HepG2 (cell line): ENCODE measurements at regions not wholly inside any gene's neighbourhood (a gene's known extent, or its start where the extent isn't known, plus 50 kb on each side); places are given as distances from the start of the nearest gene placed in this dataset.

ENCODE experiments used
- EP300 ChIP-seq, 3 experiments: sonication (generic) in 1 of 3; formaldehyde crosslinking in 1 of 3; IDR thresholded peaks; 2 replicates each; pipeline versions ENCODE4 v1.5.1 to v1.6.1; 2011 to 2020; ENCODE audit warnings: low read depth in 2 of 3, low read length in 2 of 3, borderline replicate concordance in 1 of 3, improper control_type of control experiment in 1 of 3, mild to moderate bottlenecking in 1 of 3, missing genetic modification reagents in 1 of 3, moderate library complexity in 1 of 3
- ETV5 ChIP-seq: IDR thresholded peaks from 2 replicates; pipeline ENCODE4 v1.6.1; 2018; ENCODE audit warnings: missing biosample characterization, missing genetic modification reagents, inconsistent platforms, borderline replicate concordance
- EZH2 ChIP-seq: conservative IDR thresholded peaks from 2 replicates; pipeline ENCODE4 v1.6.1; 2012; ENCODE audit warnings: mild to moderate bottlenecking, low read depth, low read length, moderate library complexity
- ZBTB1 ChIP-seq: sonication (generic); formaldehyde crosslinking; IDR thresholded peaks from 2 replicates; pipeline ENCODE4 v1.4.0; 2020; ENCODE audit warnings: missing genetic modification reagents, borderline replicate concordance
- TF ChIP-seq, protein P1 (sequence below): sonication (generic); formaldehyde crosslinking; IDR thresholded peaks from 2 replicates; pipeline ENCODE4 v1.5.0; 2020; ENCODE audit warnings: missing genetic modification reagents
- TF ChIP-seq, protein P2 (sequence below): sonication (generic); formaldehyde crosslinking; IDR thresholded peaks from 2 replicates; pipeline ENCODE4 v1.4.0; 2020; ENCODE audit warnings: missing genetic modification reagents
- TF ChIP-seq, protein P3 (sequence below): sonication (generic); formaldehyde crosslinking; IDR thresholded peaks from 2 replicates; pipeline ENCODE4 v1.4.0; 2020; ENCODE audit warnings: mild to moderate bottlenecking, missing genetic modification reagents
- TF ChIP-seq, protein P4 (sequence below): sonication (generic); formaldehyde crosslinking; IDR thresholded peaks from 2 replicates; pipeline ENCODE4 v1.5.0; 2020; ENCODE audit warnings: mild to moderate bottlenecking, missing genetic modification reagents, moderate library complexity

DNA sequence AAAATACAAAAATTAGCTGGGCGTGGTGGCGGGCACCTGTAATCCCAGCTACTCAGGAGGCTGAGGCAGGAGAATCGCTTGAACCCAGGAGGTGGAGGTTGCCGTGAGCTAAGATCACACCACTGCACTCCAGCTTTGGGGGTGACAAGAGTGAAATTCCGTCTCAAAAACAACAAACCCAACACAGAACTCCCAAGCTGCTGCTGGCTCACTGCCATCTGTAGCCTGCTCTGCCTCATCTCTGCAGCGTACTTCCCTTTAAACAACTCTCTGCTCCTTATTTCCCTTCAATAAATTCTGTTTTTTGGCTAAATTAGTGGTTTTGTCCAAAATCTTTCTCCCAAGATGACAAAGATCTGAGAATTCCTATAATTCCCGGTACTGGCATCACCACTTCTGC, 189.2 kb upstream of the GALNT17 start:
- TF ChIP-seq ETV5 (no peak), EP300 (IDR thresholded peaks at IDR 0.05; ENCODE audit: low read depth in 2 of 2, low read length in 2 of 2) (no peak), EP300 (CRISPR knock-in tag; IDR thresholded peaks at IDR 0.05; ENCODE audit: borderline replicate concordance) (no peak), ZBTB1 (CRISPR knock-in tag) (no peak), EZH2 (no peak)
- TF ChIP-seq, protein P1, sequence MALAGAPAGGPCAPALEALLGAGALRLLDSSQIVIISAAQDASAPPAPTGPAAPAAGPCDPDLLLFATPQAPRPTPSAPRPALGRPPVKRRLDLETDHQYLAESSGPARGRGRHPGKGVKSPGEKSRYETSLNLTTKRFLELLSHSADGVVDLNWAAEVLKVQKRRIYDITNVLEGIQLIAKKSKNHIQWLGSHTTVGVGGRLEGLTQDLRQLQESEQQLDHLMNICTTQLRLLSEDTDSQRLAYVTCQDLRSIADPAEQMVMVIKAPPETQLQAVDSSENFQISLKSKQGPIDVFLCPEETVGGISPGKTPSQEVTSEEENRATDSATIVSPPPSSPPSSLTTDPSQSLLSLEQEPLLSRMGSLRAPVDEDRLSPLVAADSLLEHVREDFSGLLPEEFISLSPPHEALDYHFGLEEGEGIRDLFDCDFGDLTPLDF = no peak
- TF ChIP-seq, protein P2, sequence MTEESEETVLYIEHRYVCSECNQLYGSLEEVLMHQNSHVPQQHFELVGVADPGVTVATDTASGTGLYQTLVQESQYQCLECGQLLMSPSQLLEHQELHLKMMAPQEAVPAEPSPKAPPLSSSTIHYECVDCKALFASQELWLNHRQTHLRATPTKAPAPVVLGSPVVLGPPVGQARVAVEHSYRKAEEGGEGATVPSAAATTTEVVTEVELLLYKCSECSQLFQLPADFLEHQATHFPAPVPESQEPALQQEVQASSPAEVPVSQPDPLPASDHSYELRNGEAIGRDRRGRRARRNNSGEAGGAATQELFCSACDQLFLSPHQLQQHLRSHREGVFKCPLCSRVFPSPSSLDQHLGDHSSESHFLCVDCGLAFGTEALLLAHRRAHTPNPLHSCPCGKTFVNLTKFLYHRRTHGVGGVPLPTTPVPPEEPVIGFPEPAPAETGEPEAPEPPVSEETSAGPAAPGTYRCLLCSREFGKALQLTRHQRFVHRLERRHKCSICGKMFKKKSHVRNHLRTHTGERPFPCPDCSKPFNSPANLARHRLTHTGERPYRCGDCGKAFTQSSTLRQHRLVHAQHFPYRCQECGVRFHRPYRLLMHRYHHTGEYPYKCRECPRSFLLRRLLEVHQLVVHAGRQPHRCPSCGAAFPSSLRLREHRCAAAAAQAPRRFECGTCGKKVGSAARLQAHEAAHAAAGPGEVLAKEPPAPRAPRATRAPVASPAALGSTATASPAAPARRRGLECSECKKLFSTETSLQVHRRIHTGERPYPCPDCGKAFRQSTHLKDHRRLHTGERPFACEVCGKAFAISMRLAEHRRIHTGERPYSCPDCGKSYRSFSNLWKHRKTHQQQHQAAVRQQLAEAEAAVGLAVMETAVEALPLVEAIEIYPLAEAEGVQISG (CRISPR knock-in tag) = no peak
- TF ChIP-seq, protein P3, sequence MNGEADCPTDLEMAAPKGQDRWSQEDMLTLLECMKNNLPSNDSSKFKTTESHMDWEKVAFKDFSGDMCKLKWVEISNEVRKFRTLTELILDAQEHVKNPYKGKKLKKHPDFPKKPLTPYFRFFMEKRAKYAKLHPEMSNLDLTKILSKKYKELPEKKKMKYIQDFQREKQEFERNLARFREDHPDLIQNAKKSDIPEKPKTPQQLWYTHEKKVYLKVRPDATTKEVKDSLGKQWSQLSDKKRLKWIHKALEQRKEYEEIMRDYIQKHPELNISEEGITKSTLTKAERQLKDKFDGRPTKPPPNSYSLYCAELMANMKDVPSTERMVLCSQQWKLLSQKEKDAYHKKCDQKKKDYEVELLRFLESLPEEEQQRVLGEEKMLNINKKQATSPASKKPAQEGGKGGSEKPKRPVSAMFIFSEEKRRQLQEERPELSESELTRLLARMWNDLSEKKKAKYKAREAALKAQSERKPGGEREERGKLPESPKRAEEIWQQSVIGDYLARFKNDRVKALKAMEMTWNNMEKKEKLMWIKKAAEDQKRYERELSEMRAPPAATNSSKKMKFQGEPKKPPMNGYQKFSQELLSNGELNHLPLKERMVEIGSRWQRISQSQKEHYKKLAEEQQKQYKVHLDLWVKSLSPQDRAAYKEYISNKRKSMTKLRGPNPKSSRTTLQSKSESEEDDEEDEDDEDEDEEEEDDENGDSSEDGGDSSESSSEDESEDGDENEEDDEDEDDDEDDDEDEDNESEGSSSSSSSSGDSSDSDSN (CRISPR knock-in tag) = no peak
- TF ChIP-seq, protein P4, sequence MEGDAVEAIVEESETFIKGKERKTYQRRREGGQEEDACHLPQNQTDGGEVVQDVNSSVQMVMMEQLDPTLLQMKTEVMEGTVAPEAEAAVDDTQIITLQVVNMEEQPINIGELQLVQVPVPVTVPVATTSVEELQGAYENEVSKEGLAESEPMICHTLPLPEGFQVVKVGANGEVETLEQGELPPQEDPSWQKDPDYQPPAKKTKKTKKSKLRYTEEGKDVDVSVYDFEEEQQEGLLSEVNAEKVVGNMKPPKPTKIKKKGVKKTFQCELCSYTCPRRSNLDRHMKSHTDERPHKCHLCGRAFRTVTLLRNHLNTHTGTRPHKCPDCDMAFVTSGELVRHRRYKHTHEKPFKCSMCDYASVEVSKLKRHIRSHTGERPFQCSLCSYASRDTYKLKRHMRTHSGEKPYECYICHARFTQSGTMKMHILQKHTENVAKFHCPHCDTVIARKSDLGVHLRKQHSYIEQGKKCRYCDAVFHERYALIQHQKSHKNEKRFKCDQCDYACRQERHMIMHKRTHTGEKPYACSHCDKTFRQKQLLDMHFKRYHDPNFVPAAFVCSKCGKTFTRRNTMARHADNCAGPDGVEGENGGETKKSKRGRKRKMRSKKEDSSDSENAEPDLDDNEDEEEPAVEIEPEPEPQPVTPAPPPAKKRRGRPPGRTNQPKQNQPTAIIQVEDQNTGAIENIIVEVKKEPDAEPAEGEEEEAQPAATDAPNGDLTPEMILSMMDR = no peak
